ENCODE measurements at regions not wholly inside any gene's neighbourhood (a gene's known extent, or its start where the extent isn't known, plus 50 kb on each side); places are given as distances from the start of the nearest gene placed in this dataset.

DNA sequence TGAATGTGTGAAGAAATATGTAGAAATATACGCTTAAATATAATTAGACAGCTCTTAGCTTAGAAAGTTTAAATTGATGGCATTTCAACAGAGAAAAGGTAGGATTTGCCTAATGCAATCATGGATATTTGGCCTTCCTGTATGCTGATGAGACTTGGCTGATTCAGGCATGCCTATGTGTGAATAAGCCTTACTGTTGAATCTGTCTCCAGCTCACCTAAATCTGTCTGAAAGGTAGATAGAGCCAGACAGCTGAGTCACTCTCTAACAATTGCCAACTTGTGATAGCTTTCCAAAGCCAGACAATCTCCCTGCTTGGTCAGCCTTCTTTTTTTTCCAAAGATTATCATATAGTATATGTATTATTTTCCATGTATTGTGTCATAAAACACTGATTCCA, 92.8 kb upstream of the FLRT2 start:
- no peak for TF ChIP-seq TAF1 (IDR thresholded peaks at IDR 0.05; ENCODE audit: borderline replicate concordance, insufficient read depth, low read length)
- TF ChIP-seq REST (IDR thresholded peaks at IDR 0.05; ENCODE audit: insufficient read depth in 1 of 2, low read depth in 2 of 2, low read length in 2 of 2), result no peak
- TF ChIP-seq SIN3A (IDR thresholded peaks at IDR 0.05; ENCODE audit: borderline replicate concordance, insufficient read depth, low read length), result no peak
- no peak for TF ChIP-seq POLR2AphosphoS5 (IDR thresholded peaks at IDR 0.05; ENCODE audit: low read depth, low read length)
